H9 (cell line): ENCODE measurements at regions not wholly inside any gene's neighbourhood (a gene's known extent, or its start where the extent isn't known, plus 50 kb on each side); places are given as distances from the start of the nearest gene placed in this dataset.

ENCODE experiments used
- DNase-seq: peaks from one replicate; pipeline ENCODE4 v3.0.0-alpha.2; 2017
- H2AFZ ChIP-seq: one replicate; pipeline ENCODE4 v1.6.1; 2013; ENCODE audit warnings: mild to moderate bottlenecking, low read length, control low read depth, moderate library complexity
- H2AK5ac ChIP-seq: 2 replicates; pipeline ENCODE4 v1.6.1; 2013; ENCODE audit warnings: low read length, control low read depth, mixed read lengths; ENCODE audit not compliant: insufficient read length
- H2BK120ac ChIP-seq: one replicate; pipeline ENCODE4 v1.6.1; 2013; ENCODE audit warnings: low read depth, mild to moderate bottlenecking, low read length, control low read depth, inconsistent platforms; ENCODE audit not compliant: poor library complexity, severe bottlenecking
- H2BK12ac ChIP-seq: 2 replicates; pipeline ENCODE4 v1.6.1; 2013; ENCODE audit warnings: low read length, control low read depth, mixed read lengths, low read depth; ENCODE audit not compliant: insufficient read length
- H2BK15ac ChIP-seq: 2 replicates; pipeline ENCODE4 v1.6.1; 2013; ENCODE audit warnings: low read depth, low read length, control low read depth
- H2BK20ac ChIP-seq: one replicate; pipeline ENCODE4 v1.6.1; 2013; ENCODE audit warnings: low read depth, mild to moderate bottlenecking, low read length, control low read depth, inconsistent platforms; ENCODE audit not compliant: poor library complexity, severe bottlenecking
- H2BK5ac ChIP-seq: 2 replicates; pipeline ENCODE4 v1.6.1; 2013; ENCODE audit warnings: low read length, control low read depth, mixed read lengths; ENCODE audit not compliant: insufficient read length
- H3K14ac ChIP-seq: 2 replicates; pipeline ENCODE4 v1.6.1; 2013; ENCODE audit warnings: low read length, control low read depth; ENCODE audit not compliant: insufficient read depth
- H3K18ac ChIP-seq: 2 replicates; pipeline ENCODE4 v1.6.1; 2013; ENCODE audit warnings: low read depth, mild to moderate bottlenecking, mixed read lengths, low read length, control low read depth; ENCODE audit not compliant: insufficient read length
- H3K23ac ChIP-seq: 2 replicates; pipeline ENCODE4 v1.6.1; 2013; ENCODE audit warnings: low read length, control low read depth, mixed read lengths, low read depth; ENCODE audit not compliant: insufficient read length
- H3K23me2 ChIP-seq: 2 replicates; pipeline ENCODE4 v1.6.1; 2013; ENCODE audit warnings: low read depth, mild to moderate bottlenecking, mixed read lengths, low read length, control low read depth; ENCODE audit not compliant: insufficient read length, poor library complexity, severe bottlenecking
- H3K27ac ChIP-seq: 2 replicates; pipeline ENCODE4 v1.5.1; 2013; ENCODE audit warnings: low read length, control low read depth, mixed read lengths, low read depth; ENCODE audit not compliant: insufficient read length
- H3K27me3 ChIP-seq: 2 replicates; pipeline ENCODE4 v1.6.1; 2013; ENCODE audit warnings: low read length, control low read depth, inconsistent platforms; ENCODE audit not compliant: insufficient read depth
- H3K4ac ChIP-seq: 2 replicates; pipeline ENCODE4 v1.6.1; 2013; ENCODE audit warnings: low read depth, mild to moderate bottlenecking, control low read depth, inconsistent platforms, low read length, moderate library complexity
- H3K4me1 ChIP-seq: 2 replicates; pipeline ENCODE4 v1.6.1; 2013; ENCODE audit warnings: low read length, control low read depth, inconsistent platforms; ENCODE audit not compliant: insufficient read depth
- H3K4me2 ChIP-seq: 2 replicates; pipeline ENCODE4 v1.6.1; 2013; ENCODE audit warnings: low read length, control low read depth, mixed read lengths; ENCODE audit not compliant: insufficient read length, insufficient read depth
- H3K56ac ChIP-seq: 2 replicates; pipeline ENCODE4 v1.6.1; 2013; ENCODE audit warnings: low read depth, mild to moderate bottlenecking, mixed read lengths, low read length, control low read depth; ENCODE audit not compliant: insufficient read length
- H3K79me1 ChIP-seq: 2 replicates; pipeline ENCODE4 v1.6.1; 2013; ENCODE audit warnings: low read depth, mild to moderate bottlenecking, moderate library complexity, low read length, control low read depth, inconsistent platforms; ENCODE audit not compliant: insufficient read depth, poor library complexity, severe bottlenecking
- H3K79me2 ChIP-seq: 2 replicates; pipeline ENCODE4 v1.6.1; 2013; ENCODE audit warnings: low read length, control low read depth, inconsistent platforms; ENCODE audit not compliant: insufficient read depth
- H3K9ac ChIP-seq: 2 replicates; pipeline ENCODE4 v1.6.1; 2013; ENCODE audit warnings: low read length, control low read depth, mixed read lengths; ENCODE audit not compliant: insufficient read length; ENCODE audit errors: extremely low read depth
- H3K9me3 ChIP-seq: one replicate; pipeline ENCODE4 v1.6.1; 2013; ENCODE audit warnings: low read depth, low read length, inconsistent platforms; ENCODE audit not compliant: control insufficient read depth
- H3T11ph ChIP-seq: one replicate; pipeline ENCODE4 v1.6.1; 2013; ENCODE audit warnings: mild to moderate bottlenecking, low read length, control low read depth, inconsistent platforms
- H4K20me1 ChIP-seq: one replicate; pipeline ENCODE4 v1.6.1; 2013; ENCODE audit not compliant: control insufficient read depth, insufficient read length, insufficient read depth
- H4K5ac ChIP-seq: 2 replicates; pipeline ENCODE4 v1.6.1; 2013; ENCODE audit warnings: low read depth, mild to moderate bottlenecking, mixed read lengths, low read length, control low read depth; ENCODE audit not compliant: insufficient read length
- H4K8ac ChIP-seq: replicated peaks from 2 replicates; pipeline ENCODE4 v1.6.1; 2013; ENCODE audit warnings: low read length, control low read depth, mixed read lengths, low read depth; ENCODE audit not compliant: insufficient read length
- H4K91ac ChIP-seq: 2 replicates; pipeline ENCODE4 v1.6.1; 2013; ENCODE audit warnings: low read depth, mild to moderate bottlenecking, moderate library complexity, mixed read lengths, low read length, control low read depth; ENCODE audit not compliant: insufficient read length
- H3K27ac Mint-ChIP-seq, 3 experiments: 2 replicates in 2 of 3; 3 replicates in 1 of 3; pipeline ENCODE4 v1.8.0; 2020 to 2021; ENCODE audit warnings: mixed read lengths in 3 of 3, mild to moderate bottlenecking in 1 of 3, moderate library complexity in 1 of 3
- H3K27me3 Mint-ChIP-seq: 2 replicates; pipeline ENCODE4 v1.8.0; 2021; ENCODE audit warnings: low read depth, mild to moderate bottlenecking, moderate library complexity, mixed read lengths
- H3K36me3 Mint-ChIP-seq, 3 experiments: 2 replicates in 2 of 3; 3 replicates in 1 of 3; pipeline ENCODE4 v1.8.0; 2020 to 2021; ENCODE audit warnings: low read depth in 3 of 3, mixed read lengths in 3 of 3; ENCODE audit not compliant: insufficient read depth in 1 of 3
- H3K4me1 Mint-ChIP-seq, 2 experiments: 2 replicates each; pipeline ENCODE4 v1.8.0; 2020; ENCODE audit warnings: mixed read lengths in 2 of 2
- H3K4me3 Mint-ChIP-seq, 2 experiments: 2 replicates in 1 of 2; 3 replicates in 1 of 2; pipeline ENCODE4 v1.8.0; 2020 to 2021; ENCODE audit warnings: mild to moderate bottlenecking in 2 of 2, mixed read lengths in 2 of 2, moderate library complexity in 1 of 2
- H3K9me3 Mint-ChIP-seq, 2 experiments: 2 replicates in 1 of 2; 3 replicates in 1 of 2; pipeline ENCODE4 v1.8.0; 2020; ENCODE audit warnings: mild to moderate bottlenecking in 2 of 2, mixed read lengths in 2 of 2, moderate library complexity in 1 of 2
- CTCF ChIP-seq: fragments of 200-600 bp; sonication (generic); conservative IDR thresholded peaks from 3 replicates; pipeline ENCODE4 v1.8.0; 2021; ENCODE audit warnings: antibody characterized with exemption, mild to moderate bottlenecking
- WGBS: extraction: QIAGEN DNeasy Blood & Tissue Kit; methylation state at CpG from one replicate; pipeline ENCODE4 v1.1.7; 2013; ENCODE audit warnings: missing lambda C conversion rate, low lambda C conversion rate, mixed read lengths; ENCODE audit not compliant: insufficient read length; ENCODE audit errors: extremely low coverage; 5-methylcytosine and 5-hydroxymethylcytosine counted together

- H3K4me1 ChIP-seq: no peaks in the 10 kb centered on the region
- H3K4ac ChIP-seq: no peak overlapping the region
- H4K91ac ChIP-seq: no peak overlapping the region
- no peak overlapping the region for H3K23ac ChIP-seq
- no peak overlapping the region for H2BK120ac ChIP-seq
- no peak overlapping the region for H2BK12ac ChIP-seq
- no peaks in the 10 kb centered on the region for H3K9me3 ChIP-seq
- no peak overlapping the region for H3K27ac ChIP-seq
- no peaks in the 10 kb centered on the region for H3K79me2 ChIP-seq
- H3K4me1 Mint-ChIP-seq: peaks cover 5 to 8% of the 10 kb centered on the region in 2 experiments; a peak in 3 of 4 replicates
- H3K4me3 Mint-ChIP-seq: no peak overlapping the region
- no peak overlapping the region for H3T11ph ChIP-seq
- H3K27me3 ChIP-seq: no peaks in the 10 kb centered on the region
- H3K27me3 Mint-ChIP-seq: no peaks in the 10 kb centered on the region
- H3K18ac ChIP-seq: no peak overlapping the region
- H3K23me2 ChIP-seq: no peaks in the 10 kb centered on the region
- no peaks in the 10 kb centered on the region for H3K36me3 Mint-ChIP-seq
- H3K56ac ChIP-seq: no peak overlapping the region
- H3K9me3 Mint-ChIP-seq: no peaks in the 10 kb centered on the region
- no peak overlapping the region for H2AK5ac ChIP-seq
- H2BK5ac ChIP-seq: no peak overlapping the region
- no peak overlapping the region for H3K27ac Mint-ChIP-seq
- no peak for TF ChIP-seq CTCF
- WGBS: no CpG with 5 or more reads among the region's 3 CpGs
- DNase-seq: no peak
- H2AFZ ChIP-seq: no peak overlapping the region
- H4K8ac ChIP-seq: no peak overlapping the region
- H3K14ac ChIP-seq: no peak overlapping the region
- no peak overlapping the region for H4K5ac ChIP-seq
- no peaks in the 10 kb centered on the region for H4K20me1 ChIP-seq
- H3K4me2 ChIP-seq: no peak overlapping the region
- no peaks in the 10 kb centered on the region for H3K79me1 ChIP-seq
- H2BK20ac ChIP-seq: no peak overlapping the region
- no peak overlapping the region for H2BK15ac ChIP-seq
- H3K9ac ChIP-seq: no peak overlapping the region
Measured at GRCh38 chr13:68048802-68049359, 818.7 kb upstream of the PCDH9 start.
